GM18951 (cell line): ENCODE measurements at regions not wholly inside any gene's neighbourhood (a gene's known extent, or its start where the extent isn't known, plus 50 kb on each side); places are given as distances from the start of the nearest gene placed in this dataset.

Source experiments
- POLR2A ChIP-seq: IDR thresholded peaks from 4 replicates; pipeline ENCODE4 v1.6.1; 2011; ENCODE audit warnings: mild to moderate bottlenecking; ENCODE audit not compliant: insufficient read length, insufficient read depth; ENCODE audit errors: extremely low read depth
- in situ Hi-C: fragments of 300-500 bp; cut with MboI; formaldehyde crosslinking; loops from one replicate; pipeline ENCODE4 v1.12.0; 2022; ENCODE audit warnings: low sequenced_read_pairs, mixed read lengths, inconsistent platforms; ENCODE audit not compliant: unreplicated experiment

- TF ChIP-seq POLR2A, result no peak
- in situ Hi-C loops, result no loop called here
Measured at GRCh38 chr7:155208681-155209477, 88.8 kb upstream of the INSIG1 start.

GRCh38 chr7:155209478-155210319 lies 88.0 kb upstream of the INSIG1 start:
- in situ Hi-C loops, result no loop called here
- TF ChIP-seq POLR2A, result no peak

- in situ Hi-C loops, result no loop called here
- TF ChIP-seq POLR2A, result no peak
Measured at GRCh38 chr7:155210356-155210755, 87.3 kb upstream of the INSIG1 start.

DNA sequence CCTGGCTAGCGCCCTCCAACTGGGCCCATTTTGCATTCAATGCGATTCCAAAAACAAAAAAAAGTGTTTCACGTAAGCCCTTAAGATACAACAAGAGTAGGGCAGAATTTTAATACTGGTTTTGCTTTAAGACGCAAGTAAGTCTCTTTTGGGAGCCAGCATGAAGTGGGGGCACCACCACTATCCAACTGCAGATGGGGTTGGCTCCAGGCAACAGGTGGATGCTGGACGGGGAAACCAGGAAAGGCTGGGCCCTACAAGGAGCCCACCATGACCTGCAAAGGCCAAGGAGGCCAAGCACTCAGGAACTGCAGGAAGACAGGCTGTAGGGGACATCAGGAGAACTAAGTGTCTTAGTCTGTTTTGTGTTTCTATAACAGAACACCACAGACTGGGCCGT lies 86.5 kb upstream of the INSIG1 start:
- no peak for TF ChIP-seq POLR2A
- in situ Hi-C loops, result no loop called here

GRCh38 chr7:155211761-155212160 lies 85.9 kb upstream of the INSIG1 start:
- no peak for TF ChIP-seq POLR2A
- in situ Hi-C loops, result no loop called here

DNA sequence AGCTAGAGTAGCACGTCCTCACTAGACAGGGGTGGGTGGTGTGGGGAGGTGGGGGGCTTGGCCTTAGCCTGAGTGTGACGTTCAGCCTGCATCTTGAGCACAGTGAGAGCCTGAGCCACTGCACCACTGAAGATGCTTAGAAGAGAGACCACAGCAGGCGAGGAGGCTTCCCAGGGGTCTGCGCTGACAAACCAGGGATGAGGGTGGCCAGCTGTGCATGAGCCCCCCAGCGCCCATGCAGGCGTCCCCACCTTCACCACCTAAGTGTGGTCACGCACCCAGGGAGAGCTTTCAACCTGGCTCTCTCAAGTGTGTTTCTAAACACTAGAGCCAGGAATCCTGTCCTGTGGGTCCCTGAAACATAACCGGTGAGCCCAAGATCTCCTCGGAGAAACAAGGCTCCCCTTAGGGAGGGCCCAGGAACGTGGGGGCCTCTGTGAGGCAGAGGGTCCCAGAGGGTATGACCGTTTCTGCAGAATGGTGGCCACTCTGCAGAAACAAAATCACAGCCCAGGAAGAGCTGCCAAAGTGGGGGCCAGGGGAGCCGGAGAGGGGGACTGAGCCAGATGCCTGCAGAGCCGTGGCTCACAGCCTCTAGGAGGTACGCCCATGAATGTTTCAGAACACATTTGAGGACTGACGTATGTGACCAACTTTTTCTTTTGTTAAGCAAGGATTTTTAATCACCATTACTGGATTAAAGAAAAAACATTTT lies 85.2 kb upstream of the INSIG1 start:
- in situ Hi-C loops, result no loop called here
- no peak for TF ChIP-seq POLR2A

DNA sequence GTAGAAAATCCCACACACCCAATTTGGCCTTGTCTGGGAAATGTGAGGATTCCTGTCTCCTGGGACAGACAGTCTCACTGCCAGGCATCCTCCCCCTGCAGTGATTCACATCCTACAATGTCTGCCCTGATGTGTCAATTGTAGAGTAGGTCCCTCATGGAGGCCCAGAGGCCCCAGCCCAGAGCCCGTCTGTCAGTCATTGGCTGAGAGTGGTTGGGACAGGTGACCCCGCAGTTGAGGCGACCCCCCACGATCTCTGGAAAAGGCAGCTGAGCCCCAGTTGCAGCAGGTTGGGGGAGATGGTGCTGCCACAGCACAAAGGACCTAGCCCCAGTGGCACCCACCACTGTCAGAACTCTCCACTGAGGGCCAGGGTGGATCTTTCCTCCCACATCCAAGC lies 84.3 kb upstream of the INSIG1 start:
- in situ Hi-C loops, result no loop called here
- no peak for TF ChIP-seq POLR2A

- in situ Hi-C loops, result no loop called here
- no peak for TF ChIP-seq POLR2A
Measured at GRCh38 chr7:155213955-155214740, 83.5 kb upstream of the INSIG1 start.

- TF ChIP-seq POLR2A, result no peak
- in situ Hi-C loops, result no loop called here
Measured at GRCh38 chr7:155215576-155216325, 81.9 kb upstream of the INSIG1 start.

GRCh38 chr7:155216475-155217272 lies 81.0 kb upstream of the INSIG1 start:
- in situ Hi-C loops, result no loop called here
- TF ChIP-seq POLR2A, result no peak

- in situ Hi-C loops, result no loop called here
- TF ChIP-seq POLR2A, result no peak
Measured at GRCh38 chr7:155217634-155218033, 80.0 kb upstream of the INSIG1 start.
